NOMO-1 treated with DMSO at 0.1 percent for 48 hours (cell line): ENCODE measurements at regions not wholly inside any gene's neighbourhood (a gene's known extent, or its start where the extent isn't known, plus 50 kb on each side); places are given as distances from the start of the nearest gene placed in this dataset.
"Not testable (repeated sequence)": the region's sequence is repeated elsewhere in the genome, so short reads cannot be mapped to it uniquely, and the experiment has no call there.

ENCODE experiments used
- DNase-seq: peaks from one replicate; lab custom pipeline; 2025; ENCODE audit not compliant: unreplicated experiment; lab: John Stamatoyannopoulos, UW

GRCh38 chr6:1445650-1446330 lies 56.4 kb downstream of the FOXF2 start:
- no peak for DNase-seq

- DNase-seq: no peak
Observed at GRCh38 chr6:1449896-1450295, 60.5 kb downstream of the FOXF2 start.

- no peak for DNase-seq
Observed at GRCh38 chr6:1453024-1453423, 63.6 kb downstream of the FOXF2 start.

- DNase-seq: not testable (repeated sequence)
Observed at GRCh38 chr6:1456816-1457215, 67.4 kb downstream of the FOXF2 start.

- DNase-seq: peak; percentile 13
Observed at GRCh38 chr6:1461207-1461606, 71.8 kb downstream of the FOXF2 start.

- no peak for DNase-seq
Observed at GRCh38 chr6:1461736-1462135, 72.4 kb downstream of the FOXF2 start.

GRCh38 chr6:1463275-1463674 lies 73.9 kb downstream of the FOXF2 start:
- no peak for DNase-seq

GRCh38 chr6:1463751-1464426 lies 74.5 kb downstream of the FOXF2 start:
- no peak for DNase-seq

GRCh38 chr6:1464781-1465370 lies 75.5 kb downstream of the FOXF2 start:
- DNase-seq: no peak

- no peak for DNase-seq
Observed at GRCh38 chr6:1468126-1468525, 78.8 kb downstream of the FOXF2 start.

- DNase-seq: no peak
Observed at GRCh38 chr6:1470040-1470439, 80.7 kb downstream of the FOXF2 start.

- DNase-seq: no peak
Observed at GRCh38 chr6:1472643-1473042, 83.3 kb downstream of the FOXF2 start.

- DNase-seq: no peak
Observed at GRCh38 chr6:1473166-1473565, 83.8 kb downstream of the FOXF2 start.

GRCh38 chr6:1473598-1473997 lies 84.2 kb downstream of the FOXF2 start:
- DNase-seq: no peak

- no peak for DNase-seq
Observed at GRCh38 chr6:1474205-1474604, 84.8 kb downstream of the FOXF2 start.

- DNase-seq: no peak
Observed at GRCh38 chr6:1475174-1475573, 85.8 kb downstream of the FOXF2 start.

GRCh38 chr6:1477432-1478090 lies 88.2 kb downstream of the FOXF2 start:
- DNase-seq: no peak

- not testable (repeated sequence) for DNase-seq
Observed at GRCh38 chr6:1478163-1478826, 88.9 kb downstream of the FOXF2 start.

GRCh38 chr6:1479095-1479494 lies 89.7 kb downstream of the FOXF2 start:
- no peak for DNase-seq

- no peak for DNase-seq
Observed at GRCh38 chr6:1479601-1480221, 90.3 kb downstream of the FOXF2 start.

GRCh38 chr6:1481286-1481685 lies 91.9 kb downstream of the FOXF2 start:
- no peak for DNase-seq
